CD14-positive monocyte (primary cell): ENCODE measurements at regions not wholly inside any gene's neighbourhood (a gene's known extent, or its start where the extent isn't known, plus 50 kb on each side); places are given as distances from the start of the nearest gene placed in this dataset.

Experiments used
- DNase-seq, 3 donors: peaks; one replicate each; pipeline ENCODE4 v3.0.0-alpha.2; 2011 to 2022
- H2AFZ ChIP-seq: 2 replicates; pipeline ENCODE4 v1.6.0; 2012; ENCODE audit warnings: mild to moderate bottlenecking, low read depth, low read length, inconsistent platforms; ENCODE audit not compliant: insufficient read depth, poor library complexity, severe bottlenecking
- H3K27ac ChIP-seq, 2 donors: 1 replicate in 1 of 2; 2 replicates in 1 of 2; pipeline ENCODE4 v1.5.1; 2012 to 2013; ENCODE audit warnings: low read length in 2 of 2, control low read depth in 1 of 2, inconsistent platforms in 1 of 2, low read depth in 1 of 2, mild to moderate bottlenecking in 1 of 2
- H3K27me3 ChIP-seq, 2 donors: one replicate each; pipeline versions ENCODE4 v1.6.0 to v1.6.1; 2011 to 2013; ENCODE audit warnings: low read length in 2 of 2; ENCODE audit not compliant: control insufficient read depth in 2 of 2, insufficient read depth in 2 of 2
- H3K36me3 ChIP-seq, 2 donors: replicated peaks in 1 of 2; 1 replicate in 1 of 2; 2 replicates in 1 of 2; pipeline versions ENCODE4 v1.5.1 to v1.6.1; 2012 to 2013; ENCODE audit warnings: low read length in 2 of 2, control low read depth in 1 of 2, inconsistent platforms in 1 of 2, mild to moderate bottlenecking in 1 of 2; ENCODE audit not compliant: insufficient read depth in 2 of 2, control insufficient read depth in 1 of 2
- H3K4me1 ChIP-seq, 2 donors: 1 replicate in 1 of 2; 2 replicates in 1 of 2; pipeline versions ENCODE4 v1.5.1 to v1.6.1; 2012 to 2013; ENCODE audit warnings: low read length in 2 of 2, control low read depth in 1 of 2, inconsistent platforms in 1 of 2, mild to moderate bottlenecking in 1 of 2, moderate library complexity in 1 of 2; ENCODE audit not compliant: insufficient read depth in 2 of 2, control insufficient read depth in 1 of 2
- H3K4me2 ChIP-seq: replicated peaks from 2 replicates; pipeline ENCODE3; 2012; ENCODE audit warnings: low read length, moderate library complexity, mild to moderate bottlenecking; ENCODE audit not compliant: poor library complexity, severe bottlenecking; ENCODE audit errors: extremely low read depth
- H3K4me3 ChIP-seq, 3 experiments: fragments of 200-600 bp in 1 of 3; sonication (generic) in 1 of 3; replicated peaks in 1 of 3; 1 replicate in 2 of 3; 2 replicates in 1 of 3; pipeline ENCODE4 v1.5.1; 2011 to 2013; ENCODE audit warnings: low read length in 3 of 3, mild to moderate bottlenecking in 3 of 3, control low read depth in 2 of 3, low read depth in 2 of 3, inconsistent platforms in 1 of 3, moderate library complexity in 1 of 3
- H3K79me2 ChIP-seq: 2 replicates; pipeline ENCODE4 v1.6.0; 2012; ENCODE audit warnings: mild to moderate bottlenecking, control low read depth, inconsistent platforms, low read length, moderate library complexity; ENCODE audit not compliant: insufficient read depth
- H3K9ac ChIP-seq: 2 replicates; pipeline ENCODE4 v1.6.0; 2017; ENCODE audit warnings: low read length, mild to moderate bottlenecking; ENCODE audit not compliant: insufficient read depth, poor library complexity, severe bottlenecking
- H3K9me3 ChIP-seq, 2 donors: replicated peaks in 1 of 2; 1 replicate in 1 of 2; 2 replicates in 1 of 2; pipeline versions ENCODE4 v1.5.1 to v1.6.1; 2012 to 2013; ENCODE audit warnings: low read length in 2 of 2, control low read depth in 1 of 2; ENCODE audit not compliant: control insufficient read depth in 1 of 2, insufficient read depth in 1 of 2
- H4K20me1 ChIP-seq: 2 replicates; pipeline ENCODE4 v1.6.0; 2012; ENCODE audit warnings: mild to moderate bottlenecking, low read length, control low read depth, moderate library complexity; ENCODE audit not compliant: insufficient read depth
- H3K27ac Mint-ChIP-seq, 7 donors: one replicate each; pipeline ENCODE4 v1.8.0; 2020; ENCODE audit warnings: mild to moderate bottlenecking in 7 of 7, mixed read lengths in 7 of 7, moderate library complexity in 6 of 7, inconsistent platforms in 2 of 7
- H3K27me3 Mint-ChIP-seq, 3 donors: one replicate each; pipeline ENCODE4 v1.8.0; 2021 to 2022; ENCODE audit warnings: low read depth in 3 of 3, mild to moderate bottlenecking in 3 of 3, mixed read lengths in 3 of 3, moderate library complexity in 3 of 3, inconsistent platforms in 1 of 3
- H3K36me3 Mint-ChIP-seq, 2 donors: one replicate each; pipeline ENCODE4 v1.8.0; 2020; ENCODE audit warnings: mixed read lengths in 2 of 2, inconsistent platforms in 1 of 2, mild to moderate bottlenecking in 1 of 2
- H3K4me1 Mint-ChIP-seq: one replicate; pipeline ENCODE4 v1.8.0; 2020; ENCODE audit warnings: mild to moderate bottlenecking, mixed read lengths
- H3K4me3 Mint-ChIP-seq, 2 donors: one replicate each; pipeline ENCODE4 v1.8.0; 2020; ENCODE audit warnings: mild to moderate bottlenecking in 2 of 2, mixed read lengths in 2 of 2, moderate library complexity in 1 of 2
- H3K9me3 Mint-ChIP-seq, 7 donors: one replicate each; pipeline ENCODE4 v1.8.0; 2020 to 2022; ENCODE audit warnings: mixed read lengths in 7 of 7, mild to moderate bottlenecking in 6 of 7, moderate library complexity in 6 of 7, inconsistent platforms in 2 of 7
- CTCF ChIP-seq: fragments of 200-600 bp; IDR thresholded peaks from one replicate; pipeline ENCODE4 v1.8.0; 2022; ENCODE audit warnings: antibody characterized with exemption, mild to moderate bottlenecking
- WGBS: methylation state at CpG from one replicate; pipeline ENCODE4 v1.1.5; 2013; ENCODE audit warnings: missing lambda C conversion rate; ENCODE audit not compliant: insufficient coverage; 5-methylcytosine and 5-hydroxymethylcytosine counted together
- intact Hi-C, 2 donors: fragments of 100-400 bp; cut with micrococcal nuclease; formaldehyde crosslinking; loops; one replicate each; pipeline versions ENCODE4 v1.15.0 to v1.15.1; 2023

DNA sequence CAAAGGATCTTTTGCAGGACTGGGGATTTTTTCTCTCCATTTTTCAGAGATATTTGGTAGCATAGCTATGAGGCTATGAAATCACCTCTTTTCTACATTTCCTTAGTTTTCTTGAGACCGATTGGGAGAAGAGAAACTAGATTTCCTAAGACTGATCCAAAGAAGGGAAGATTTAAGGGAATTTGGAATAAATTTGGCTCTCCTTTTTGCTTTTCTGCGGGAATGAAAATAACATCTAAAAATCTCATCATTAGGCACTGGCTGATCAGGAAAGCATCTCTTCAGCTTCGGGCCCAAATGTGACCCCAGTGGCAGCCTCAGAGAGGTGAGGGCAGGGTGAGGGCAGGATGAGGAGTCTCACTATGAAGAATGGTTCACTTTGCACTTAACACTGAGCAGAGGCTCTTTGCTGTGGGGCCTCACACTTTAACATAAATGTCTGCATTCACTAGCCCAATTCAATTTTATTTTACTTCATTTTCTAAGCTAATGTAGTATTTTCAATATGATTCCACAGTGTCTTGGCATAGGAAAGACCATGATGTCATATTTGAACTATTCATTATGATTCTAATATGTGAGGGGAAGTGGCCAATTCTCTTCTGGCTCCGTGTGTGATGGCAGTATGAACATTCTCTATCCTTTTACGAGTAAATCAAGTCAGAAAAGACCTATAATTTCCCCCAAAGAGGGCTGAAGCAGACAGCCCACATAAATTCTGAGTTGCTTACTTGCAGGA is 193.2 kb downstream of the MEX3B start:
- H3K4me3 ChIP-seq = no peak overlapping the region
- no peak for DNase-seq
- Mint-ChIP-seq H3K4me3 (no peak overlapping the region), H3K4me1 (no peaks in the 10 kb centered on the region), H3K36me3 (no peaks in the 10 kb centered on the region), H3K9me3 (peaks cover 0 to 8% (median 0%) of the 10 kb centered on the region in 7 donors), H3K27me3 (peaks cover 0 to 3% (median 0%) of the 10 kb centered on the region in 3 donors), H3K27ac (peak overlapping the region in 1 of 7 donors; percentile 36)
- no peaks in the 10 kb centered on the region for H3K27me3 ChIP-seq
- H3K9me3 ChIP-seq = no peaks in the 10 kb centered on the region
- intact Hi-C loops = no loop called here
- WGBS = no CpG with 5 or more reads among the region's 5 CpGs
- no peak overlapping the region for H3K9ac ChIP-seq
- no peak overlapping the region for H3K27ac ChIP-seq
- no peaks in the 10 kb centered on the region for H3K36me3 ChIP-seq
- no peaks in the 10 kb centered on the region for H3K4me1 ChIP-seq
- H4K20me1 ChIP-seq = no peaks in the 10 kb centered on the region
- H3K79me2 ChIP-seq = no peaks in the 10 kb centered on the region
- no peak for TF ChIP-seq CTCF
- no peak overlapping the region for H3K4me2 ChIP-seq
- no peak overlapping the region for H2AFZ ChIP-seq

DNA sequence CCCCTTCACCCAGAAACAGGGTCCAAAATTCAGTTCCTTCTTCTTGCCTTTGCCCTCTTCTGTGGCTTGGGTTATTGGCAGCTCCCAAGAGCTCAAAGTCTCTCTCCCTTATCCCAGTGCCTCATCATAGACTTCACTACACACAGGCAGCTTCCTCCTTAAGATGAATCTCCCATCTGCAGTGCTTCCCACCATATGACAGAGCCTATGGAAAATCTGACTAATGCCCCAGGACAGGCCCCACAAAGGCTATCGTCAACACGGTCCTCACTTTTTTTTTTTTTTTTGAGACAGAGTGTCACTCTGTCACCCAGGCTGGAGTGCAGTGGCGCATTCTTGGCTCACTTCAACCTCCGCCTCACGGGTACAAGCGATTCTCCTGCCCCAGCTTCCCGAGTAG is 194.1 kb downstream of the MEX3B start:
- H3K9me3 ChIP-seq = no peaks in the 10 kb centered on the region
- Mint-ChIP-seq H3K36me3 (no peaks in the 10 kb centered on the region), H3K27ac (peak overlapping the region in 1 of 7 donors; percentile 7), H3K9me3 (peaks cover 0 to 8% (median 0%) of the 10 kb centered on the region in 7 donors), H3K4me1 (no peaks in the 10 kb centered on the region), H3K27me3 (peaks cover 0 to 3% (median 0%) of the 10 kb centered on the region in 3 donors), H3K4me3 (no peak overlapping the region)
- DNase-seq = no peak
- H3K36me3 ChIP-seq = no peaks in the 10 kb centered on the region
- H2AFZ ChIP-seq = no peak overlapping the region
- no peaks in the 10 kb centered on the region for H3K27me3 ChIP-seq
- no peaks in the 10 kb centered on the region for H3K4me1 ChIP-seq
- H3K79me2 ChIP-seq = no peaks in the 10 kb centered on the region
- H3K27ac ChIP-seq = no peak overlapping the region
- WGBS = 81% methylated on average over 6 of the region's 7 CpGs
- no peak overlapping the region for H3K9ac ChIP-seq
- H3K4me3 ChIP-seq = no peak overlapping the region
- H3K4me2 ChIP-seq = no peak overlapping the region
- no peaks in the 10 kb centered on the region for H4K20me1 ChIP-seq
- no peak for TF ChIP-seq CTCF
- intact Hi-C loops = no loop called here
